Thoracic aorta (tissue), 2 donors: ENCODE measurements at regions not wholly inside any gene's neighbourhood (a gene's known extent, or its start where the extent isn't known, plus 50 kb on each side); places are given as distances from the start of the nearest gene placed in this dataset.

Experiments used
- ATAC-seq: fragments of 150-250 bp; one replicate; pipeline ENCODE4 v1.8.0; 2017; ENCODE audit warnings: low read depth; ENCODE audit not compliant: insufficient number of reproducible peaks, low FRiP score
- DNase-seq: peaks from one replicate; pipeline ENCODE4 v3.0.0-alpha.2; 2020; ENCODE audit warnings: low spot score
- H3K27ac ChIP-seq, 2 donors: fragments of 200-600 bp; sonication (generic); 1 replicate in 1 of 2; 2 replicates in 1 of 2; pipeline ENCODE4 v1.5.1; 2016; ENCODE audit warnings: mild to moderate bottlenecking in 2 of 2, moderate library complexity in 2 of 2
- H3K27me3 ChIP-seq: fragments of 200-600 bp; sonication (generic); replicated peaks from 2 replicates; pipeline ENCODE4 v1.6.0; 2016; ENCODE audit warnings: mild to moderate bottlenecking; ENCODE audit not compliant: insufficient read depth
- H3K36me3 ChIP-seq: fragments of 200-600 bp; sonication (generic); one replicate; pipeline ENCODE4 v1.5.1; 2016
- H3K4me1 ChIP-seq, 2 donors: fragments of 200-600 bp; sonication (generic); 1 replicate in 1 of 2; 2 replicates in 1 of 2; pipeline versions ENCODE4 v1.5.1 to v1.6.0; 2016; ENCODE audit warnings: low read depth in 2 of 2, mild to moderate bottlenecking in 1 of 2; ENCODE audit not compliant: control insufficient read depth in 1 of 2
- H3K4me3 ChIP-seq: fragments of 200-600 bp; sonication (generic); 2 replicates; pipeline ENCODE4 v1.5.1; 2016; ENCODE audit warnings: mild to moderate bottlenecking
- H3K9me3 ChIP-seq: fragments of 200-600 bp; sonication (generic); 2 replicates; pipeline ENCODE4 v1.5.1; 2016
- CTCF ChIP-seq: fragments of 200-600 bp; sonication (generic); IDR thresholded peaks from one replicate; pipeline ENCODE4 v1.5.1; 2019; ENCODE audit warnings: antibody characterized with exemption

- H3K9me3 ChIP-seq = no peaks in the 10 kb centered on the region
Observed at GRCh38 chr2:175808858-175809257, 193.2 kb downstream of the LNPK start.

GRCh38 chr2:175808078-175808477 is 194.0 kb downstream of the LNPK start:
- Histone ChIP-seq H3K9me3 (no peaks in the 10 kb centered on the region), H3K27me3 (no peaks in the 10 kb centered on the region), H3K4me1 (peaks cover 0 to 10% of the 10 kb centered on the region in 2 donors), H3K36me3 (no peaks in the 10 kb centered on the region), H3K27ac (no peak overlapping the region), H3K4me3 (no peak overlapping the region)
- ATAC-seq (no peak), DNase-seq (no peak)
- no peak for TF ChIP-seq CTCF

More at GRCh38 chr2:175808858-175809257, 193.2 kb downstream of the LNPK start:
- Histone ChIP-seq H3K4me3 (no peak overlapping the region), H3K4me1 (peaks cover 0 to 10% of the 10 kb centered on the region in 2 donors), H3K36me3 (no peaks in the 10 kb centered on the region), H3K27me3 (no peaks in the 10 kb centered on the region), H3K27ac (no peak overlapping the region)
- ATAC-seq (no peak), DNase-seq (no peak)
- no peak for TF ChIP-seq CTCF

GRCh38 chr2:175807031-175807873 is 194.8 kb downstream of the LNPK start:
- no peaks in the 10 kb centered on the region for H3K27me3 ChIP-seq
- no peak overlapping the region for H3K27ac ChIP-seq
- ATAC-seq (no peak), DNase-seq (no peak)
- peaks cover 0 to 4% of the 10 kb centered on the region in 2 donors for H3K4me1 ChIP-seq
- no peak for TF ChIP-seq CTCF
- no peak overlapping the region for H3K4me3 ChIP-seq
- no peaks in the 10 kb centered on the region for H3K9me3 ChIP-seq
- H3K36me3 ChIP-seq = no peaks in the 10 kb centered on the region

- no peak for ATAC-seq
- Histone ChIP-seq H3K36me3 (no peaks in the 10 kb centered on the region), H3K9me3 (no peaks in the 10 kb centered on the region), H3K27me3 (no peaks in the 10 kb centered on the region), H3K4me3 (no peak overlapping the region), H3K27ac (no peak overlapping the region), H3K4me1 (no peaks in the 10 kb centered on the region)
- no peak for TF ChIP-seq CTCF
- no peak for DNase-seq
Observed at GRCh38 chr2:175806570-175806969, 195.5 kb downstream of the LNPK start.

- no peaks in the 10 kb centered on the region for H3K4me1 ChIP-seq
- H3K9me3 ChIP-seq = no peaks in the 10 kb centered on the region
- no peak for ATAC-seq
- H3K27ac ChIP-seq = no peak overlapping the region
- H3K36me3 ChIP-seq = no peaks in the 10 kb centered on the region
- H3K4me3 ChIP-seq = no peak overlapping the region
- no peaks in the 10 kb centered on the region for H3K27me3 ChIP-seq
- no peak for DNase-seq
- TF ChIP-seq CTCF = no peak
Observed at GRCh38 chr2:175806125-175806490, 196.0 kb downstream of the LNPK start.
